IPS-15b (cell line): ENCODE measurements at regions not wholly inside any gene's neighbourhood (a gene's known extent, or its start where the extent isn't known, plus 50 kb on each side); places are given as distances from the start of the nearest gene placed in this dataset.

Experiments
- H3K27me3 ChIP-seq: one replicate; pipeline ENCODE4 v1.6.1; 2013; ENCODE audit warnings: low read length; ENCODE audit not compliant: control insufficient read depth, insufficient read depth
- H3K36me3 ChIP-seq: one replicate; pipeline ENCODE4 v1.6.1; 2013; ENCODE audit warnings: low read length; ENCODE audit not compliant: control insufficient read depth, insufficient read depth
- H3K4me1 ChIP-seq: one replicate; pipeline ENCODE4 v1.6.1; 2013; ENCODE audit warnings: mild to moderate bottlenecking, low read length; ENCODE audit not compliant: control insufficient read depth, insufficient read depth
- H3K4me3 ChIP-seq: one replicate; pipeline ENCODE4 v1.5.1; 2013; ENCODE audit warnings: low read depth, low read length
- H3K9ac ChIP-seq: one replicate; pipeline ENCODE4 v1.6.1; 2013; ENCODE audit warnings: low read depth, mild to moderate bottlenecking, low read length
- H3K9me3 ChIP-seq: one replicate; pipeline ENCODE4 v1.6.1; 2013; ENCODE audit warnings: mild to moderate bottlenecking, low read length; ENCODE audit not compliant: control insufficient read depth, insufficient read depth

DNA sequence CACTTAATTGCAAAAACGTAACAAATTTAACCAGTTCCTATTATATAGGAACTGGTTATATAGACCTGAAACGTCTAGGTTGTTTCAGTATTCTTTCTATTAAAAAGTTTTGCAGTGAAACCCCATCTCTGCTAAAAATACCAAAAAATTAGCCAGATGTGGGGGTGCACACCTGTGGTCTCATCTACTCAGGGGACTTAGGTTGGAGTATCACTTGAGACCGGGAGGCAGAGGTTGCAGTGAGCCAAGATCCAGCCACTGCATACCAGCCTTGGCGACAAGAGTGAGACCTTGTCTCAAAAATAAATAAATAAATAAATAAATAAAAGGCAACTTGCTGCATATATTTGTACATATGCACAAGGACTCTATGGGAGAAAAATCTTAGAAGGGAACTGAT, 387.0 kb downstream of the TUSC7 start:
- Histone ChIP-seq H3K27me3 (no peaks in the 10 kb centered on the region), H3K4me1 (no peaks in the 10 kb centered on the region), H3K4me3 (no peak overlapping the region), H3K9me3 (no peaks in the 10 kb centered on the region), H3K36me3 (no peaks in the 10 kb centered on the region), H3K9ac (no peak overlapping the region)

- Histone ChIP-seq H3K9me3 (no peaks in the 10 kb centered on the region), H3K27me3 (no peaks in the 10 kb centered on the region)
Observed at GRCh38 chr3:117097351-117097750, 387.8 kb downstream of the TUSC7 start.

GRCh38 chr3:117101697-117102096, 392.1 kb downstream of the TUSC7 start:
- Histone ChIP-seq H3K27me3 (no peaks in the 10 kb centered on the region), H3K9me3 (no peaks in the 10 kb centered on the region), H3K4me1 (peaks cover 3% of the 10 kb centered on the region), H3K36me3 (no peaks in the 10 kb centered on the region), H3K4me3 (no peak overlapping the region), H3K9ac (no peak overlapping the region)

More at GRCh38 chr3:117097351-117097750, 387.8 kb downstream of the TUSC7 start:
- H3K4me1 ChIP-seq, result no peaks in the 10 kb centered on the region
- no peak overlapping the region for H3K4me3 ChIP-seq
- H3K9ac ChIP-seq, result no peak overlapping the region
- H3K36me3 ChIP-seq, result no peaks in the 10 kb centered on the region

GRCh38 chr3:117102426-117102825, 392.8 kb downstream of the TUSC7 start:
- Histone ChIP-seq H3K4me1 (peaks cover 3% of the 10 kb centered on the region), H3K4me3 (no peak overlapping the region), H3K9ac (no peak overlapping the region), H3K27me3 (no peaks in the 10 kb centered on the region), H3K36me3 (no peaks in the 10 kb centered on the region), H3K9me3 (no peaks in the 10 kb centered on the region)

DNA sequence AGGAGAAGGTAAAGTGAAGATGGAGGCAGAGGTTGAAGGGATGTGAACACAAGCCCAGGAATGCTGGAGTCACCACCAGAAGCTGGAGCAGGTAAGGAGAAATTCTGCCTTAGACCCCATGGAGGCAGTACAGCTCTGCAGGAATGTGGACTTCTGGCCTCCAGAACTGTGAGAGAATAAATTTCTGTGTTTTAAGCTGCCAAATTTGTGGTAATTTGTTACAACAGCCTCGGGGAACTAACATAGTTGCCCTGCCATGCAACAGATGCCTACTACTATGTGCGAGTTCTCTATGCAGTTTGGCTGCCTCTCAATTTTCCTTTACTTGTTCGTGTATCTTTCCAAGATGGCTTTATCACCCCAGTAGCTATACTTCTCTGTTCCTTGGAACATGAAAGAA, 394.1 kb downstream of the TUSC7 start:
- Histone ChIP-seq H3K36me3 (no peaks in the 10 kb centered on the region), H3K9ac (no peak overlapping the region), H3K9me3 (no peaks in the 10 kb centered on the region), H3K4me1 (peaks cover 3% of the 10 kb centered on the region), H3K4me3 (no peak overlapping the region), H3K27me3 (no peaks in the 10 kb centered on the region)

DNA sequence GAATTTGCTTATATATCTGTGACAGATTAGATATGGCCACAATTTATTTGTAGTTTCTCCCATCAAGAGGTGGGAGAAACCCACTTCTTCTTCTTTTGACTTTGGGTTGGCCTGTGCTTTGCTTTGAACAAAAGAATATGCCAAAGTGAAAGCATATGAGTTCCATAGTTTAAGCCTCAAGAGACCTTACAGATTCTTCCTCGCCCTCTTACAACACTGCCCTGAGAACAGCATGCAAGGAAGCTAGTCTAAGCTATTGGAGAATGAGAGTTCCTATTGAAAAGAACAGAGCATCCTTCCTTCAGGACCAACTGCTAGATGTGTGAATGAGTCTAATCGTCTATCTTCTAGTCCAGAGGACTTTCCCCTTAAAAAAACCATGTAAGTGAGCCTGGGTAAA, 394.8 kb downstream of the TUSC7 start:
- no peaks in the 10 kb centered on the region for H3K27me3 ChIP-seq
- H3K4me1 ChIP-seq, result peaks cover 3% of the 10 kb centered on the region
- no peak overlapping the region for H3K9ac ChIP-seq
- no peaks in the 10 kb centered on the region for H3K36me3 ChIP-seq
- no peaks in the 10 kb centered on the region for H3K9me3 ChIP-seq
- H3K4me3 ChIP-seq, result no peak overlapping the region

DNA sequence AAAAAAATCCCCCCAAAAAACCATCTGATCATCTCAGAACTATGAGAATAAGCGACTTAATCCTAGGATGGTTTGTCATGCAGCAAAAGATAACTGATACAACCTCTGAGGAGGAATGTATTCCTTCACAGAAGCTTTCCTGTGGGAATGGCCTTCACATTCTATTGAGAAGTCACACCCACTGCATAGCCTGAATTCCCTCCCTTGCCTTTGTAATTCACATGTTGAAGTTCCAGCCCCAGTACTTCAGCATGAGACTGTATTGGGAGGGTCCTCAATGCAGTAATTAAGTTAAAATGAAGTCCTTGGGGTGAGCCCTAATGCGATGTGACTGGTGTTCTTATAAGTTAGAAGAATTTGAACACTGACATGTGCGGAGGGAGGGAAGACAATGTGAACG, 395.2 kb downstream of the TUSC7 start:
- peaks cover 3% of the 10 kb centered on the region for H3K4me1 ChIP-seq
- H3K9ac ChIP-seq, result no peak overlapping the region
- no peaks in the 10 kb centered on the region for H3K36me3 ChIP-seq
- no peaks in the 10 kb centered on the region for H3K9me3 ChIP-seq
- H3K4me3 ChIP-seq, result no peak overlapping the region
- H3K27me3 ChIP-seq, result no peaks in the 10 kb centered on the region

DNA sequence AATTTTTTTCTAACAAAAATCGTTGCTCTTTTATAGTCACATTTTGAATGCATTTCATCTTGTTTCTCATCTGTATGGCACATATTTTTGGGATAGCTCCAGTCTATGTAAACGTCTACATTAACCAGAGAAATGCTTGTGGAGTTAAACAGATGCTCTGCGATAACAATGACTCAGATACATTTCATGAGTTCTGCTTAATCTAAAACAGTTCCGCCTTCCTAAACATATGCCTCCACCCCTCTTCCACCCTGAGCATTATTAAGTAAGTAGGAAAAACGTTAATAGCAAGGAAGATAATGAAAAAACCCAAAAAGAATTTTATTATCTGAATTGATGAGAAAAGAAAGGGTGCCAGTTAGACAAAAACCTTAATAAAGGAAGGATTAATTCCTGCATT, 396.1 kb downstream of the TUSC7 start:
- no peak overlapping the region for H3K9ac ChIP-seq
- H3K36me3 ChIP-seq, result no peaks in the 10 kb centered on the region
- H3K4me1 ChIP-seq, result peaks cover 3% of the 10 kb centered on the region
- H3K4me3 ChIP-seq, result no peak overlapping the region
- H3K27me3 ChIP-seq, result no peaks in the 10 kb centered on the region
- no peaks in the 10 kb centered on the region for H3K9me3 ChIP-seq

- Histone ChIP-seq H3K9me3 (no peaks in the 10 kb centered on the region), H3K9ac (no peak overlapping the region), H3K4me1 (peaks cover 3% of the 10 kb centered on the region), H3K27me3 (no peaks in the 10 kb centered on the region), H3K36me3 (no peaks in the 10 kb centered on the region), H3K4me3 (no peak overlapping the region)
Observed at GRCh38 chr3:117106396-117106795, 396.8 kb downstream of the TUSC7 start.

DNA sequence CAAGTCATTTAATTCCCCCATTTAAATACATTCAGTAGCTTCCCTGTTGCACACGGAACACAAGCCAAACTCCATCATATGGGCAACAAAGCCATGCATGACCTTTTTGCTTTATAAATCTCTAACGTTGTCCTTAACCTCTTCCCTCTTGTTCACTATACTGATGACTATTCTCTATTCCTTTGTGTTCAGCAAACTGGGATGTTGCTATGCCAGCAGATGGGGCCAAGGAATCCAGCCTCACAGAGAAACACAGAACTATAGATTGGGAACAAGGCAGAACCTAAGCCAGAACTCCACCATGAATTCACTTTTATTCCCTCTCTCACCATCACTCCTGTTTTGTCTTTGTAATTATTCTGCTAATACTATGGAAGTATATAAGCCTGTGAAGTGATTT, 398.4 kb downstream of the TUSC7 start:
- H3K4me3 ChIP-seq, result no peak overlapping the region
- H3K36me3 ChIP-seq, result no peaks in the 10 kb centered on the region
- no peak overlapping the region for H3K9ac ChIP-seq
- no peaks in the 10 kb centered on the region for H3K9me3 ChIP-seq
- H3K4me1 ChIP-seq, result peaks cover 3% of the 10 kb centered on the region
- no peaks in the 10 kb centered on the region for H3K27me3 ChIP-seq

DNA sequence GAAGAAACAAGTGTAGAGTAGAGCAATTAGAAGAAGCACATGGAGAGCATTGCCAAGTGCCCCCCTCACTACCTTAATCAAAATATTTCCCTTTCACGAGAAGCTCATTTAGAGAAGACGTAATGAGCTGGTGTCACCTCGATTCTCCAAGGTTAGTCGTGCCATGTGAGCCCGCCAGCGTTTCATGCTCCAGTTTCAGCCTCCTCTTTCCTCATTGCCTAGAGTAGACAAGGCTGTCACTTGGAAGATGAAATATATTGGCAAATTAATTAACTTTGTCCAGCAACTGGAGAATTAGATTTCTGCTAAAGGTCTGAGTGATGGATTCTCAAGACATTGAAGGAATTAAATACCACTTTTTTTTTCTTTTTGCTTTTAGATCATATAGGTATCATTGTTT, 399.6 kb downstream of the TUSC7 start:
- H3K9me3 ChIP-seq, result no peaks in the 10 kb centered on the region
- peaks cover 3% of the 10 kb centered on the region for H3K4me1 ChIP-seq
- H3K9ac ChIP-seq, result no peak overlapping the region
- no peak overlapping the region for H3K4me3 ChIP-seq
- no peaks in the 10 kb centered on the region for H3K27me3 ChIP-seq
- H3K36me3 ChIP-seq, result no peaks in the 10 kb centered on the region

DNA sequence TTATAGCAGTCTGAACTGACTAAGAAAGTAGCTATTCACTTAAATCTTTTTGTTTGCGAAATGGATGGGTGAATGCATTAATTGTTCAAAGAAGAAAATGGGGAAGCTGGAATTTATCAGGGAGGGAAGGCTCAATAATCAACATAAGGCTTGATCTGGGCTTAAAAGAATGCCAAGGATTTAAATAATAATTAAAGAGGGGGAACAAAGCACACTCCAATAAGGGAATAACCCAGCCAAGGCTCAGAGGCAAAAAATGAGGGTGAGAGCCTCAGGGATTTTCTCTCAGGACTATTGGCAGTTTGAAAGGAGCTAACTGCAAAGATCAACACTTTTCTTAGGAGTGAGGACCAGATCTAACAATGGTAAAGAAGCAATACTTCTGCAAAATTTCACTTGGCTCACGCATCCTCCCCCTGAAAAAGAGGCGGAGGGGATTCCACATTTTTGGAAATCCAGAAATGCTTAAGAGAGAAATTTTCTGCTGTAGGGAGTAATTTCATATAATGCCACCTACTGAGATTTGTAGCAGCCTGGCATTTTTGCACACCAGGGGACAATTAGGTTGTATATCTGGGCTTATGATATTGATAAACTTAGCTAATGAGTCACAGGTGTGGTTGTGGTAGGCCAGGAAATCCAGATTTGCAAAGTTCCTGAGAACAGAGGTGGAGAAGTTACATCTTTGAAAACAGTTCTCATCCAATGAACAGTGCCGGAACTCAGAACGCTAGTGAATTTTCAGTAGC, 405.1 kb downstream of the TUSC7 start:
- Histone ChIP-seq H3K4me3 (no peak overlapping the region), H3K27me3 (no peaks in the 10 kb centered on the region), H3K4me1 (no peaks in the 10 kb centered on the region), H3K9me3 (no peaks in the 10 kb centered on the region), H3K36me3 (no peaks in the 10 kb centered on the region), H3K9ac (no peak overlapping the region)
